Gastrocnemius medialis (tissue), 4 donors: ENCODE measurements at regions not wholly inside any gene's neighbourhood (a gene's known extent, or its start where the extent isn't known, plus 50 kb on each side); places are given as distances from the start of the nearest gene placed in this dataset.

ENCODE experiments used
- ATAC-seq, 2 donors: fragments of 150-250 bp; one replicate each; pipeline ENCODE4 v1.9.1; 2016
- DNase-seq, 2 donors: peaks; one replicate each; pipeline ENCODE4 v3.0.0-alpha.2; 2019
- H3K27ac ChIP-seq, 4 donors: fragments of 200-600 bp; sonication (generic); 1 replicate in 1 of 4; 2 replicates in 3 of 4; pipeline ENCODE4 v1.5.1; 2016 to 2018; ENCODE audit warnings: mild to moderate bottlenecking in 2 of 4, moderate library complexity in 1 of 4
- H3K27me3 ChIP-seq, 3 donors: fragments of 200-600 bp; sonication (generic) in 2 of 3; 1 replicate in 1 of 3; 2 replicates in 2 of 3; pipeline versions ENCODE4 v1.5.1 to v1.6.0; 2016 to 2019; ENCODE audit warnings: mild to moderate bottlenecking in 1 of 3, moderate library complexity in 1 of 3
- H3K36me3 ChIP-seq, 2 donors: fragments of 200-600 bp; sonication (generic) in 1 of 2; one replicate each; pipeline ENCODE4 v1.5.1; 2017 to 2018
- H3K4me1 ChIP-seq, 2 donors: fragments of 200-600 bp; sonication (generic) in 1 of 2; one replicate each; pipeline ENCODE4 v1.5.1; 2016 to 2017; ENCODE audit warnings: mild to moderate bottlenecking in 2 of 2
- H3K4me3 ChIP-seq, 4 donors: fragments of 200-600 bp; sonication (generic) in 3 of 4; 1 replicate in 1 of 4; 2 replicates in 3 of 4; pipeline ENCODE4 v1.5.1; 2016 to 2019; ENCODE audit warnings: mild to moderate bottlenecking in 2 of 4
- H3K9me3 ChIP-seq, 3 donors: fragments of 200-600 bp; sonication (generic) in 2 of 3; 1 replicate in 1 of 3; 2 replicates in 2 of 3; pipeline ENCODE4 v1.5.1; 2016 to 2019
- POLR2A ChIP-seq, 2 donors: fragments of 450-650 bp; IDR thresholded peaks; one replicate each; pipeline ENCODE4 v1.6.1; 2017; ENCODE audit warnings: antibody characterized with exemption in 2 of 2, mild to moderate bottlenecking in 2 of 2, moderate library complexity in 2 of 2
- in situ Hi-C, 4 donors: fragments of 200-750 bp; cut with MboI; loops; one replicate each; pipeline versions ENCODE4 v1.15.0 to v1.8.0; 2017; ENCODE audit warnings: low sequenced_read_pairs in 4 of 4
- intact Hi-C: fragments of 100-400 bp; cut with DNase I; formaldehyde crosslinking; loops from one replicate; pipeline ENCODE4 v1.15.1; 2023; ENCODE audit warnings: low total_unique reads
- TF ChIP-seq, protein P1 (sequence below), 5 experiments: fragments of 450-650 bp in 3 of 5; fragments of 200-600 bp in 2 of 5; sonication (generic) in 2 of 5; IDR thresholded peaks in 4 of 5; conservative IDR thresholded peaks in 1 of 5; 1 replicate in 4 of 5; 2 replicates in 1 of 5; pipeline ENCODE4 v1.5.1; 2016 to 2019; ENCODE audit warnings: antibody characterized with exemption in 5 of 5, mild to moderate bottlenecking in 3 of 5, moderate library complexity in 3 of 5

DNA sequence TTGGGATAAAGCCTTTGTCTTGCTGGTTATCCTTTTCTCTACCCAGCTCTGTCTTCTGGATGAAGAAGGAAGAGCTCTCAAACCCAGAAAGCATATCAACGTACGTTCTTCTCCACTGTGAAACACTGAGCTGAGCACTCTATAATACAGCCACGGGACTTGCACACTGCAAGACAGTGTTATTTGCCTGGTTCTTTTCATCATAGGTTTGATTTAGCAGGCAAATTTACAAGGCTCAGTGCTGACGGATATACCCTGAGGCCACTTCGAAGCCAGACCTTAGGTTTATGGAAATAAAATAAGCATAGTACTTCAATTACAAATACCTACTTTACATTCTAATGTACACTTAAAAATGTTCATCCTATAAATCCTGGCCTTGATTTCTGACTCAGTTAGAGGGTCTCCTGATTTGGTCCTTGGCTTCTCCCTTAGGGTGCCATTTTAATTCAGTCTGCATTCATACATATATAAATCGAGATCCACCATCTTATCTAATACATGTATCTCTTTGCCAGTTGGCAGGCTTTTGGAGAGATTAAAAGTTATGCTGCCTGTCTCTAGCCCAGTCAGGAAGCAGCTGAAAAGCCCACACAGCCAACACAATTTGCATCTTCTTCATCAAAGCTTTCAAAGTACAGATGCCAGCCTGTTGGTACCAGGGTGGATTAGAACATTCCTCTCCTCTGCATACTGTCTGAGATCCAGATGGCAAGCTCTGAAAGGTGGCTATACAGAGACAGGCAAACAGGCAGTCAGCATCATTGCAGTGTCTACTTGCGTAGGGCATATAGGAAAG, 194.4 kb downstream of the DEPDC1B start:
- in situ Hi-C loops (no loop called here), intact Hi-C loops (no loop called here)
- TF ChIP-seq, protein P1, sequence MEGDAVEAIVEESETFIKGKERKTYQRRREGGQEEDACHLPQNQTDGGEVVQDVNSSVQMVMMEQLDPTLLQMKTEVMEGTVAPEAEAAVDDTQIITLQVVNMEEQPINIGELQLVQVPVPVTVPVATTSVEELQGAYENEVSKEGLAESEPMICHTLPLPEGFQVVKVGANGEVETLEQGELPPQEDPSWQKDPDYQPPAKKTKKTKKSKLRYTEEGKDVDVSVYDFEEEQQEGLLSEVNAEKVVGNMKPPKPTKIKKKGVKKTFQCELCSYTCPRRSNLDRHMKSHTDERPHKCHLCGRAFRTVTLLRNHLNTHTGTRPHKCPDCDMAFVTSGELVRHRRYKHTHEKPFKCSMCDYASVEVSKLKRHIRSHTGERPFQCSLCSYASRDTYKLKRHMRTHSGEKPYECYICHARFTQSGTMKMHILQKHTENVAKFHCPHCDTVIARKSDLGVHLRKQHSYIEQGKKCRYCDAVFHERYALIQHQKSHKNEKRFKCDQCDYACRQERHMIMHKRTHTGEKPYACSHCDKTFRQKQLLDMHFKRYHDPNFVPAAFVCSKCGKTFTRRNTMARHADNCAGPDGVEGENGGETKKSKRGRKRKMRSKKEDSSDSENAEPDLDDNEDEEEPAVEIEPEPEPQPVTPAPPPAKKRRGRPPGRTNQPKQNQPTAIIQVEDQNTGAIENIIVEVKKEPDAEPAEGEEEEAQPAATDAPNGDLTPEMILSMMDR (IDR thresholded peaks at IDR 0.05 in 4 of 5, conservative IDR thresholded peaks at IDR 0.05 in 1 of 5): no peak
- TF ChIP-seq POLR2A (IDR thresholded peaks at IDR 0.05): no peak
- Histone ChIP-seq H3K27ac (no peak overlapping the region), H3K4me1 (no peaks in the 10 kb centered on the region), H3K9me3 (peaks cover 0 to 3% (median 0%) of the 10 kb centered on the region in 3 donors), H3K4me3 (no peak overlapping the region), H3K27me3 (no peaks in the 10 kb centered on the region), H3K36me3 (no peaks in the 10 kb centered on the region)
- ATAC-seq (no peak), DNase-seq (no peak)

DNA sequence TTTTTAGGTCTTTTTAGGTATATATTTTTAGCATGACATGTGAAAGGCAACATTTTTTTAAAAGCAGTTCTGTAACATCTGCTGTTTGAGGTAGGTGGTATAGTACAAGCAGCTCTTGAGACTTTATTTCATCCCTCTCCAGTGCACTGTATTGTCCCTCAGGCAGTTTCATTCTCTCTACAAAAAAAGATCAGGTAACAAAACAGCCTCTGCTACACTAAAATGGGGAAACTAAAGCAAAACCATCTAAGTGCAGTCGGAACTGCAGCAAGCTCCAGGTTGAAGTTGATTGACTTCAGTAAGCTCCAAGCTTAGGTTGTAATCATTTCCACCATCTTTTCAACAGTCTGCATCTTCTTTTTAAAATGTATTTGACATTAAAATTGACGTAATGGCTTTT, 195.6 kb downstream of the DEPDC1B start:
- H3K4me1 ChIP-seq: no peaks in the 10 kb centered on the region
- in situ Hi-C loops: no loop called here
- no peak overlapping the region for H3K27ac ChIP-seq
- H3K9me3 ChIP-seq: peaks cover 0 to 3% (median 0%) of the 10 kb centered on the region in 3 donors
- H3K4me3 ChIP-seq: no peak overlapping the region
- TF ChIP-seq, protein P1 (IDR thresholded peaks at IDR 0.05 in 4 of 5, conservative IDR thresholded peaks at IDR 0.05 in 1 of 5): no peak
- TF ChIP-seq POLR2A (IDR thresholded peaks at IDR 0.05): no peak
- no peaks in the 10 kb centered on the region for H3K27me3 ChIP-seq
- DNase-seq (no peak), ATAC-seq (no peak)
- H3K36me3 ChIP-seq: no peaks in the 10 kb centered on the region
- intact Hi-C loops: no loop called here

DNA sequence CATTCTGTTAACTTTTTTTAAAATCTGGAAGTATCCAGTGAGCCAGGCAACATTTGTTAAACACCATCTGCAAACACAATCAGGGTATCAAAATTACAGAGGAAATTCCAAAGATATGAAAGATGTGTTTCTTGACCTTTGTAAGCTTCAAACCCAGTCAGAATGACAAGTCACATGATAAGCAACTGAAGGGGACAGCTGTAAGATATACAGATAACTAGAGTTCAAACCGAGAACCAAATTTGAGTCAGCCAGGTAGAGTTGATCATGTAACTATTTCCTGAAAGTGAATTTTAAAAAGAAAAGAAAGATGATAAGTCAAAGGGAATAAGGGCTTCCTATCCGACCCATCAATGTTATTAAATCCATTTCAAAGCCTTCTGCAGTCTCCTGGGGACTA, 196.2 kb downstream of the DEPDC1B start:
- Histone ChIP-seq H3K4me3 (no peak overlapping the region), H3K9me3 (peaks cover 0 to 3% (median 0%) of the 10 kb centered on the region in 3 donors), H3K36me3 (no peaks in the 10 kb centered on the region), H3K27ac (no peak overlapping the region), H3K4me1 (no peaks in the 10 kb centered on the region), H3K27me3 (no peaks in the 10 kb centered on the region)
- ATAC-seq (no peak), DNase-seq (no peak)
- intact Hi-C loops (no loop called here), in situ Hi-C loops (no loop called here)
- TF ChIP-seq, protein P1 (IDR thresholded peaks at IDR 0.05 in 4 of 5, conservative IDR thresholded peaks at IDR 0.05 in 1 of 5): no peak
- TF ChIP-seq POLR2A (IDR thresholded peaks at IDR 0.05): no peak

DNA sequence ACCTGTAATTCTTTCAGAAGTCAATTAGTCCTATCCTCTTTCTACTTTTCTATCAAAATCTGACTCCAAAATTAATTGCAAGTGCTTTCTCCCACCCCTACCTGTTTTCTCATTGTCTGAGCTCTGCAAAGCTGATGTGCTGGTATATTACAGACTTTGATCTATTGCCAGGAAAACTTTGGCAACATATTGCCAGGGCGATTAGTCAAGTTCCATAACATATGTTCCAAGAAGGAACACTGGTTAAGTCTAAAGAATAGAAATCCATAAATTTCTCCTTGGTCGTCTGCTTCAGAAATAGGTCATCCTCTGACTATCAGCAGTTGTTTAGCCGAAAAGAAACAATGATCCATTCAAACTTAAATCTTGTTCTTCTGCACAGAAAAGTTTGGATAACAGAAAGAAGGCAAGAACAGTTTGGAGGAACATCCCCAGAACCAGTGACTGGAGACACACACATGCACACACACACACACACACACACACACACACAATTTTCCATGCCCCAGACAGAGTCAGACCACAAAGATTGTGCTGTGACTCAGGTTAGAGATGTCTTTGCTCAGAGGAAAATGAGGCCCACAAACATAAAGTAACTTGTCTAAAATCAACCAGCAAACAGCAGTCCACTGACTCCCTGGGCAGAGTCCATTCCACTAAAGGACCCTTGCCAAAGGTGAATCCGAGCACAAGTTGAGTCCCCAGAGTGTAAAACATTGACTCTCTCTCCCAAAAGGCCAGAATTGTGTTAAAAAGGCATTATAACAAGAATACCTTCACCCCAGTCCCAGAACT, 202.1 kb downstream of the DEPDC1B start:
- in situ Hi-C loops: no loop called here
- TF ChIP-seq POLR2A (IDR thresholded peaks at IDR 0.05): no peak
- TF ChIP-seq, protein P1 (IDR thresholded peaks at IDR 0.05 in 4 of 5, conservative IDR thresholded peaks at IDR 0.05 in 1 of 5): no peak
- Histone ChIP-seq H3K27ac (no peak overlapping the region), H3K27me3 (no peaks in the 10 kb centered on the region), H3K9me3 (peaks cover 0 to 3% (median 0%) of the 10 kb centered on the region in 3 donors), H3K4me1 (no peaks in the 10 kb centered on the region), H3K36me3 (no peaks in the 10 kb centered on the region), H3K4me3 (no peak overlapping the region)
- ATAC-seq: no peak
- intact Hi-C loops: no loop called here
- no peak for DNase-seq
